ENCODE measurements at regions not wholly inside any gene's neighbourhood (a gene's known extent, or its start where the extent isn't known, plus 50 kb on each side); places are given as distances from the start of the nearest gene placed in this dataset.

GRCh38 chr14:46499521-46499920, 152.1 kb downstream of the RPL10L start:
- no peaks in the 10 kb centered on the region for H3K9me3 ChIP-seq
- DNase-seq = no peak
- intact Hi-C loops (cut with DNase I) = no loop called here
- no peak overlapping the region for H3K27ac ChIP-seq
- no peak overlapping the region for H3K4me3 ChIP-seq
- no peaks in the 10 kb centered on the region for H3K27me3 ChIP-seq
- no peak for ATAC-seq
- no peak for TF ChIP-seq CTCF (IDR thresholded peaks at IDR 0.05)
- H3K36me3 ChIP-seq = no peaks in the 10 kb centered on the region
- no peaks in the 10 kb centered on the region for H3K4me1 ChIP-seq

GRCh38 chr14:46496409-46496808, 155.2 kb downstream of the RPL10L start:
- Histone ChIP-seq H3K27me3 (no peaks in the 10 kb centered on the region), H3K9me3 (no peaks in the 10 kb centered on the region), H3K4me3 (no peak overlapping the region), H3K36me3 (no peaks in the 10 kb centered on the region), H3K4me1 (no peaks in the 10 kb centered on the region), H3K27ac (no peak overlapping the region)
- no peak for ATAC-seq
- no peak for DNase-seq
- intact Hi-C loops (cut with DNase I) = no loop called here
- TF ChIP-seq CTCF (IDR thresholded peaks at IDR 0.05) = no peak

GRCh38 chr14:46490238-46490685, 161.3 kb downstream of the RPL10L start:
- peak; percentile 86 for ATAC-seq
- peak; percentile 49 for TF ChIP-seq CTCF (IDR thresholded peaks at IDR 0.05)

GRCh38 chr14:46488374-46488773, 163.2 kb downstream of the RPL10L start:
- TF ChIP-seq CTCF (IDR thresholded peaks at IDR 0.05) = no peak
- no peaks in the 10 kb centered on the region for H3K36me3 ChIP-seq
- intact Hi-C loops (cut with DNase I) = no loop called here
- DNase-seq (no peak), ATAC-seq (no peak)
- no peaks in the 10 kb centered on the region for H3K27me3 ChIP-seq
- H3K4me3 ChIP-seq = no peak overlapping the region
- H3K4me1 ChIP-seq = no peaks in the 10 kb centered on the region
- H3K27ac ChIP-seq = no peak overlapping the region
- no peaks in the 10 kb centered on the region for H3K9me3 ChIP-seq

More at GRCh38 chr14:46490238-46490685, 161.3 kb downstream of the RPL10L start:
- no peaks in the 10 kb centered on the region for H3K36me3 ChIP-seq
- peak overlapping the region; percentile 29 for H3K4me3 ChIP-seq
- no peaks in the 10 kb centered on the region for H3K4me1 ChIP-seq
- DNase-seq = no peak
- H3K27ac ChIP-seq = no peak overlapping the region
- H3K9me3 ChIP-seq = no peaks in the 10 kb centered on the region
- H3K27me3 ChIP-seq = no peaks in the 10 kb centered on the region
- intact Hi-C loops (cut with DNase I) = no loop called here

- H3K36me3 ChIP-seq = no peaks in the 10 kb centered on the region
- intact Hi-C loops (cut with DNase I) = no loop called here
- ATAC-seq (no peak), DNase-seq (no peak)
- no peak overlapping the region for H3K4me3 ChIP-seq
- H3K4me1 ChIP-seq = no peaks in the 10 kb centered on the region
- no peaks in the 10 kb centered on the region for H3K9me3 ChIP-seq
- H3K27ac ChIP-seq = no peak overlapping the region
- no peaks in the 10 kb centered on the region for H3K27me3 ChIP-seq
- TF ChIP-seq CTCF (IDR thresholded peaks at IDR 0.05) = no peak
Observed at GRCh38 chr14:46487582-46488350, 163.8 kb downstream of the RPL10L start.
